Neural cell (in vitro differentiated cells): ENCODE measurements at regions not wholly inside any gene's neighbourhood (a gene's known extent, or its start where the extent isn't known, plus 50 kb on each side); places are given as distances from the start of the nearest gene placed in this dataset.

Source experiments
- EP300 ChIP-seq: fragments of 450-650 bp; conservative IDR thresholded peaks from 2 replicates; pipeline ENCODE4 v1.6.1; 2014; ENCODE audit warnings: antibody characterized with exemption, mild to moderate bottlenecking, moderate library complexity; ENCODE audit not compliant: poor library complexity, severe bottlenecking
- EZH2 ChIP-seq: fragments of 200-600, 300-800 bp; shearing (Covaris generic), sonication (generic); IDR thresholded peaks from 2 replicates; pipeline ENCODE4 v1.6.1; 2014; ENCODE audit warnings: antibody characterized with exemption, low read length, borderline replicate concordance, mild to moderate bottlenecking; ENCODE audit not compliant: insufficient read depth, poor library complexity, severe bottlenecking
- MXI1 ChIP-seq: fragments of 450-650 bp; conservative IDR thresholded peaks from 2 replicates; pipeline ENCODE4 v1.6.1; 2014; ENCODE audit warnings: antibody characterized with exemption, mild to moderate bottlenecking; ENCODE audit not compliant: poor library complexity, severe bottlenecking
- POLR2AphosphoS5 ChIP-seq: IDR thresholded peaks from 2 replicates; pipeline ENCODE4 v1.6.1; 2012
- SMC3 ChIP-seq: fragments of 450-650 bp; conservative IDR thresholded peaks from 2 replicates; pipeline ENCODE4 v1.6.1; 2014; ENCODE audit warnings: antibody characterized with exemption, mild to moderate bottlenecking, moderate library complexity; ENCODE audit not compliant: poor library complexity
- TAF1 ChIP-seq: IDR thresholded peaks from 2 replicates; pipeline ENCODE4 v1.6.1; 2012; ENCODE audit warnings: low read depth
- TF ChIP-seq, protein P1 (sequence below): fragments of 450-650 bp; IDR thresholded peaks from 2 replicates; pipeline ENCODE4 v1.5.1; 2014; ENCODE audit warnings: antibody characterized with exemption, mild to moderate bottlenecking, moderate library complexity; ENCODE audit not compliant: poor library complexity, severe bottlenecking

DNA sequence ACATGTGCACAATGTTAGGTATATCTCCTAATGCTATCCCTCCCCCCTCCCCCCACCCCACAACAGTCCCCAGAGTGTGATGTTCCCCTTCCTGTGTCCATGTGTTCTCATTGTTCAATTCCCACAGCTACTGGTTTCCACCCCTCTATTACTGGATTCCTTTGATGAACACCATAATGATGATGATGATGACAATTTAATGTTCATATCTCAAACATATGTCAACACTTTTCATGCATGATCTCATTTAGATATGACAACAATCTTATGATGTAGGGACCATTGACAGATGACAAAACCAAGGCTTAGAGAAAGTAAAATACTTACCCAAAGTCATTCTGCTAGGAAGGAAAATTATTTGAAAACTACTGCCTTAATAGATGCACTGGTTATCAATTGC, 97.6 kb downstream of the TMEM114 start:
- TF ChIP-seq MXI1 = no peak
- TF ChIP-seq, protein P1, sequence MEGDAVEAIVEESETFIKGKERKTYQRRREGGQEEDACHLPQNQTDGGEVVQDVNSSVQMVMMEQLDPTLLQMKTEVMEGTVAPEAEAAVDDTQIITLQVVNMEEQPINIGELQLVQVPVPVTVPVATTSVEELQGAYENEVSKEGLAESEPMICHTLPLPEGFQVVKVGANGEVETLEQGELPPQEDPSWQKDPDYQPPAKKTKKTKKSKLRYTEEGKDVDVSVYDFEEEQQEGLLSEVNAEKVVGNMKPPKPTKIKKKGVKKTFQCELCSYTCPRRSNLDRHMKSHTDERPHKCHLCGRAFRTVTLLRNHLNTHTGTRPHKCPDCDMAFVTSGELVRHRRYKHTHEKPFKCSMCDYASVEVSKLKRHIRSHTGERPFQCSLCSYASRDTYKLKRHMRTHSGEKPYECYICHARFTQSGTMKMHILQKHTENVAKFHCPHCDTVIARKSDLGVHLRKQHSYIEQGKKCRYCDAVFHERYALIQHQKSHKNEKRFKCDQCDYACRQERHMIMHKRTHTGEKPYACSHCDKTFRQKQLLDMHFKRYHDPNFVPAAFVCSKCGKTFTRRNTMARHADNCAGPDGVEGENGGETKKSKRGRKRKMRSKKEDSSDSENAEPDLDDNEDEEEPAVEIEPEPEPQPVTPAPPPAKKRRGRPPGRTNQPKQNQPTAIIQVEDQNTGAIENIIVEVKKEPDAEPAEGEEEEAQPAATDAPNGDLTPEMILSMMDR = no peak
- TF ChIP-seq TAF1 = no peak
- TF ChIP-seq EP300 = peak; percentile 50
- TF ChIP-seq SMC3 = no peak
- peak; percentile 68 for TF ChIP-seq POLR2AphosphoS5
- no peak for TF ChIP-seq EZH2
